OCI-LY7 (cell line): ENCODE measurements at regions not wholly inside any gene's neighbourhood (a gene's known extent, or its start where the extent isn't known, plus 50 kb on each side); places are given as distances from the start of the nearest gene placed in this dataset.

Experiments used
- BruUV-seq: library from RNA; stranded (reverse); fragments of 400-500 nt; replicated peaks from 2 replicates; lab custom pipeline; 2021; lab: Mats Ljungman, UMichigan
- CTCF ChIA-PET: fragments of 300-600 bp; sonication (Branson Sonifier 250); formaldehyde crosslinking; loops from one replicate; lab custom pipeline; 2022; ENCODE audit warnings: antibody characterized with exemption; ENCODE audit not compliant: unreplicated experiment; lab: Charles Lee
- POLR2A ChIA-PET: fragments of 300-600 bp; sonication (Branson Sonifier 250); formaldehyde crosslinking; loops from one replicate; lab custom pipeline; 2022; ENCODE audit warnings: antibody characterized with exemption; lab: Charles Lee
- DNase-seq: peaks from one replicate; pipeline ENCODE4 v3.0.0-alpha.2; 2015; ENCODE audit warnings: low spot score
- H2AFZ ChIP-seq: fragments of 200-600 bp; sonication (generic), shearing (Covaris generic); 2 replicates; pipeline ENCODE4 v1.6.1; 2014; ENCODE audit warnings: mild to moderate bottlenecking, antibody characterized with exemption, low read length, moderate library complexity
- H3K27ac ChIP-seq: fragments of 200-600 bp; sonication (generic); 2 replicates; pipeline ENCODE4 v1.5.1; 2014; ENCODE audit warnings: mixed run types, low read depth, mild to moderate bottlenecking, moderate library complexity, low read length, inconsistent platforms; ENCODE audit not compliant: poor library complexity, severe bottlenecking
- H3K36me3 ChIP-seq: fragments of 200-600 bp; sonication (generic); 2 replicates; pipeline ENCODE4 v1.6.1; 2014; ENCODE audit warnings: mild to moderate bottlenecking, antibody characterized with exemption, low read length, moderate library complexity, mixed read lengths; ENCODE audit not compliant: insufficient read depth
- H3K4me1 ChIP-seq: fragments of 200-600 bp; sonication (generic); 2 replicates; pipeline ENCODE4 v1.5.1; 2014; ENCODE audit warnings: mild to moderate bottlenecking, low read length; ENCODE audit not compliant: insufficient read depth, poor library complexity, severe bottlenecking
- H3K4me2 ChIP-seq: fragments of 200-600 bp; sonication (generic); 2 replicates; pipeline ENCODE4 v1.6.1; 2014; ENCODE audit warnings: mild to moderate bottlenecking, low read length
- H3K4me3 ChIP-seq: fragments of 200-600 bp; sonication (generic); 2 replicates; pipeline ENCODE4 v1.5.1; 2014; ENCODE audit warnings: mild to moderate bottlenecking, low read depth, low read length; ENCODE audit not compliant: poor library complexity, severe bottlenecking
- H3K79me2 ChIP-seq: fragments of 200-600 bp; sonication (generic); 2 replicates; pipeline ENCODE4 v1.6.1; 2016; ENCODE audit warnings: low read depth, mild to moderate bottlenecking, low read length, moderate library complexity, mixed read lengths; ENCODE audit not compliant: insufficient read depth
- H3K9me2 ChIP-seq: fragments of 200-600 bp; sonication (generic); 2 replicates; pipeline ENCODE4 v1.6.1; 2016; ENCODE audit warnings: mild to moderate bottlenecking, low read length, mixed read lengths; ENCODE audit not compliant: insufficient read depth
- H3K9me3 ChIP-seq: fragments of 200-600 bp; sonication (generic); 2 replicates; pipeline ENCODE4 v1.6.1; 2014; ENCODE audit warnings: mild to moderate bottlenecking, mixed run types, low read length, mixed read lengths
- H4K20me1 ChIP-seq: fragments of 200-600 bp; sonication (generic); 2 replicates; pipeline ENCODE4 v1.6.1; 2014; ENCODE audit warnings: mild to moderate bottlenecking, antibody characterized with exemption, low read length, moderate library complexity, mixed read lengths; ENCODE audit not compliant: insufficient read depth
- EZH2phosphoT487 ChIP-seq: fragments of 200-600 bp; sonication (generic); IDR thresholded peaks from 2 replicates; pipeline ENCODE4 v1.6.1; 2018; ENCODE audit warnings: low read depth, borderline replicate concordance, mild to moderate bottlenecking, mixed run types, antibody characterized with exemption, low read length, moderate library complexity, mixed read lengths
- intact Hi-C: fragments of 100-400 bp; cut with micrococcal nuclease; formaldehyde crosslinking; loops from one replicate; pipeline ENCODE4 v1.10.0; 2022; ENCODE audit not compliant: unreplicated experiment
- TF ChIP-seq, protein P1 (sequence below): fragments of 200-600 bp; sonication (generic); conservative IDR thresholded peaks from 2 replicates; pipeline ENCODE4 v1.5.1; 2014; ENCODE audit warnings: mild to moderate bottlenecking, antibody characterized with exemption, low read length, moderate library complexity, mixed read lengths

DNA sequence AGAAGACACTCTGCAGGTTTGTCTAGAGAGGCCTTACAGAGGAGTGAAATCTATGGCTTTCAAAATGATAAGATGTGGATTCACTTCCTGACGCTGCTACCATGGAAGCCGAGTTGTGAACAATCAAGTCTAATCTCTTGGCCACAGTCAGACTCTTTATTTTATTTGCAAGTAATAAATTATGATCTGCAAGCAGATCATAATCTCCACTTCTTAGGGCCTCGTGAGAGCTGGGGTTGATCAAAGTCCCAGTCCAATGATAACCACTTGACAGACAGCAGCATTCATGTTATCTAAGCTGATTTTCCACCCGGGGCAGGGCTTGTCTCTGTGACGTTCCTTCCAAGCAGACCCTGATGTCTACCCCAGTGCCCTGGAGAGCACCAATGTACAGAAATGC, 776.4 kb upstream of the AUTS2 start:
- no peak overlapping the region for H3K4me2 ChIP-seq
- no peak overlapping the region for H2AFZ ChIP-seq
- DNase-seq, result no peak
- no peaks in the 10 kb centered on the region for H3K9me2 ChIP-seq
- H3K27ac ChIP-seq, result no peak overlapping the region
- no peak overlapping the region for H3K4me3 ChIP-seq
- no peaks in the 10 kb centered on the region for H3K4me1 ChIP-seq
- no peaks in the 10 kb centered on the region for H3K79me2 ChIP-seq
- intact Hi-C loops, result no loop called here
- no TSS peak for BruUV-seq
- TF ChIP-seq, protein P1, sequence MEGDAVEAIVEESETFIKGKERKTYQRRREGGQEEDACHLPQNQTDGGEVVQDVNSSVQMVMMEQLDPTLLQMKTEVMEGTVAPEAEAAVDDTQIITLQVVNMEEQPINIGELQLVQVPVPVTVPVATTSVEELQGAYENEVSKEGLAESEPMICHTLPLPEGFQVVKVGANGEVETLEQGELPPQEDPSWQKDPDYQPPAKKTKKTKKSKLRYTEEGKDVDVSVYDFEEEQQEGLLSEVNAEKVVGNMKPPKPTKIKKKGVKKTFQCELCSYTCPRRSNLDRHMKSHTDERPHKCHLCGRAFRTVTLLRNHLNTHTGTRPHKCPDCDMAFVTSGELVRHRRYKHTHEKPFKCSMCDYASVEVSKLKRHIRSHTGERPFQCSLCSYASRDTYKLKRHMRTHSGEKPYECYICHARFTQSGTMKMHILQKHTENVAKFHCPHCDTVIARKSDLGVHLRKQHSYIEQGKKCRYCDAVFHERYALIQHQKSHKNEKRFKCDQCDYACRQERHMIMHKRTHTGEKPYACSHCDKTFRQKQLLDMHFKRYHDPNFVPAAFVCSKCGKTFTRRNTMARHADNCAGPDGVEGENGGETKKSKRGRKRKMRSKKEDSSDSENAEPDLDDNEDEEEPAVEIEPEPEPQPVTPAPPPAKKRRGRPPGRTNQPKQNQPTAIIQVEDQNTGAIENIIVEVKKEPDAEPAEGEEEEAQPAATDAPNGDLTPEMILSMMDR, result no peak
- TF ChIP-seq EZH2phosphoT487, result no peak
- POLR2A ChIA-PET, result interaction anchor here (0.7 kb wide), 2 partner anchors 474 to 1379 kb away, joined by 3 to 4 read pairs; no protein-coding TSS in a partner anchor
- H4K20me1 ChIP-seq, result no peaks in the 10 kb centered on the region
- H3K36me3 ChIP-seq, result no peaks in the 10 kb centered on the region
- no peaks in the 10 kb centered on the region for H3K9me3 ChIP-seq
- CTCF ChIA-PET, result no interaction called here

DNA sequence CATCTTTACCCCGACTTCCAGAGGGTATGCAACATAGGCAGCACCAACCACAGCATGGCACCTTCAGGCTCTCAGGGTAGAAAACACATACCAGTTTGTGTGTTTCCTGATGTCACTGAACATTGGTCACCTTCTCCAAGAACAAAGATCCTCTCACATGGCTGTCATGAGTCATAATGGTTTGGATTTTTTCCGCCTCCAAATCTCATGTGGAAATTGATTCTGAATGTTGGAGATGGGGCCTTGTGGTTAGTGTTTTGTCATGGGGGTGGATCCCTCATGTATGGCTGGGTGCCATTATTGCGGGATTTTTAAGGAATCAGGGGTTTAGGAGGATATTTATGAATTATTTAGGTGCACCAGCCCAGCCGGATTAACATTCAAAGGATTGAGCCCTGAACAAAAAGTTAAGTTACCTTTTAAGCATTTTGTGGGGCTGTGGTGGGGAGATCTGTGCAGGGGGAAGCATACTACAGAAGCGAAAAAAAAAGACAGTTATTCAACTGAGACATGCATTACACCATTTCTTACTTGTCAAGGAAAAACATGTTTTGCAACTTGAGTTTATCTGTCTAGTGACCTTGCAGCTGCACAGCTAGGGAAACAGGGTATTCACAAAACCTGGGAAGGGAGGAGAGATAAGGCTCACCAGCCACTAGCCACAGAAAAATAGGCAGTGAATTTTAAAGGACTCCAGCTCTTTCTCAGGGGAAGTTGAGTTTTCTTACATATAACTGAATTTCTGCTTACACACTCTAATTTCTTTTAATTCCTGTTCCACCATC, 774.1 kb upstream of the AUTS2 start:
- Histone ChIP-seq H3K4me2 (no peak overlapping the region), H3K36me3 (no peaks in the 10 kb centered on the region), H3K27ac (no peak overlapping the region), H3K4me1 (no peaks in the 10 kb centered on the region), H2AFZ (no peak overlapping the region), H3K9me3 (no peaks in the 10 kb centered on the region), H3K9me2 (no peaks in the 10 kb centered on the region), H4K20me1 (no peaks in the 10 kb centered on the region), H3K4me3 (no peak overlapping the region), H3K79me2 (no peaks in the 10 kb centered on the region)
- no TSS peak for BruUV-seq
- ChIA-PET CTCF (no interaction called here), POLR2A (no interaction called here)
- intact Hi-C loops, result no loop called here
- no peak for TF ChIP-seq EZH2phosphoT487
- TF ChIP-seq, protein P1, result no peak
- no peak for DNase-seq

DNA sequence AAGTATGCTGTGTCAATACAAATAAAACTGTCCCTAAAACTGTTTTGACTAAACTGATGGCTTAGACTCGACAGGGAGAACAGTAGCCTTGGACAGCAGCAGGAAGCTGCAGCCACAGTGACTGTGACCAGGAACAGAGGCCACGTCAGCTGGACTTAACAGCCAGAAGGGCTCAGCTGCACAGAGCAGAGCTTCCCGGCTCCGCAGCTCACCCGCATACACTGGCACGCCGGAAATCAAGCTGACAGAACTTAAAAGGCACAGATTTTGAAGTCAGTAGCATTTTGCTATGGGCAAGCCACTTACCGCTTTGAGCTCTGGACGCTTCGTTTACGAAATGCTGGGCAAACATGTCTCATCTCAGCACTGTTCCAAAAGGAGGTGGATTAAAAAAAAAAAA, 769.7 kb upstream of the AUTS2 start:
- no peak for TF ChIP-seq EZH2phosphoT487
- TF ChIP-seq, protein P1, result no peak
- POLR2A ChIA-PET, result interaction anchor here (0.7 kb wide), 1 partner anchor 887 kb away, joined by 4 read pairs; no protein-coding TSS in a partner anchor
- DNase-seq, result no peak
- Histone ChIP-seq H4K20me1 (no peaks in the 10 kb centered on the region), H3K9me3 (no peaks in the 10 kb centered on the region), H3K79me2 (no peaks in the 10 kb centered on the region), H3K36me3 (no peaks in the 10 kb centered on the region), H2AFZ (no peak overlapping the region), H3K4me3 (no peak overlapping the region), H3K9me2 (no peaks in the 10 kb centered on the region), H3K4me1 (no peaks in the 10 kb centered on the region), H3K27ac (no peak overlapping the region), H3K4me2 (no peak overlapping the region)
- CTCF ChIA-PET, result no interaction called here
- no TSS peak for BruUV-seq
- intact Hi-C loops, result no loop called here
